ENCODE measurements at regions not wholly inside any gene's neighbourhood (a gene's known extent, or its start where the extent isn't known, plus 50 kb on each side); places are given as distances from the start of the nearest gene placed in this dataset.
A peak's percentile ranks its signal among the peaks of the same experiment; 100 is the strongest.

DNA sequence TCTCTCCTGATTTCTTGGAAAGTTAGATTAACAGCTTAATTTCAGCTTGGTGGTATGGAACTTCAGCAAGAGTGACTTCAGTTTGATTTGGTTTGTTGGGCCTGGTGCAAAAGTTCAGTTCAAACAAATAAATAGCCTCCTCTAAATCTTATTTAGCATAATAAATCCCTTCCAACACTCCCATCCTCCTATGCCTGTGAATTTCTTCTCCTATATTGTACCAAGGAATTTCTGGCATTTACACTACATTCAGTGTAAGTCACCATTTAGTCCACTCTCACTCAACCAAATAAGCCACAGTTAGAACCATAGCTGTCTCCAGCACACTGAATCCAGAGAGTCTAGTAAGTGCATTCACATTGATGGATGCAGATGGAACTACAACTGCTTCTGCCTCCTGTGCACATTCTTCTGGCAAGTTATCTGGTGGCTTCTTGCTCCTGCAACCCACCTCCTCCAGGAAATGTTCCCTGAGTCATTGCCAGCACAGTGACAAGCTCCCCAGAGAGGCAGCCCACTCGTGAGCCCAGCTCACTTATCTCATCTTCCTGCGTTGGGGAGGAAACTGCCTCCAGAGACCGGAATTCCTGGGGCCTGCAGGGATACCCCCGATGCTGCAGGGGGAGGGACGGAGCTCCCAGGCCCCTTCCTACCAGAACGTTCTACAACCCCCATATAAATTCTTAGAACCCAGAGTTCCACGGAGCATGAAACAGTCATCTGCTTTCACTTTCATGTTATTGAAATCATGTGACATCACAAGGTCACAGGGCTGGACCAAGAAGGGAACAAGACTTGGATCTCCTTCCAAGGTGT, 318.3 kb downstream of the PHKB start:
- DNase-seq (ENCODE audit: low read depth in 3 of 3) = peak in 1 of 3 donors; percentile 10

DNA sequence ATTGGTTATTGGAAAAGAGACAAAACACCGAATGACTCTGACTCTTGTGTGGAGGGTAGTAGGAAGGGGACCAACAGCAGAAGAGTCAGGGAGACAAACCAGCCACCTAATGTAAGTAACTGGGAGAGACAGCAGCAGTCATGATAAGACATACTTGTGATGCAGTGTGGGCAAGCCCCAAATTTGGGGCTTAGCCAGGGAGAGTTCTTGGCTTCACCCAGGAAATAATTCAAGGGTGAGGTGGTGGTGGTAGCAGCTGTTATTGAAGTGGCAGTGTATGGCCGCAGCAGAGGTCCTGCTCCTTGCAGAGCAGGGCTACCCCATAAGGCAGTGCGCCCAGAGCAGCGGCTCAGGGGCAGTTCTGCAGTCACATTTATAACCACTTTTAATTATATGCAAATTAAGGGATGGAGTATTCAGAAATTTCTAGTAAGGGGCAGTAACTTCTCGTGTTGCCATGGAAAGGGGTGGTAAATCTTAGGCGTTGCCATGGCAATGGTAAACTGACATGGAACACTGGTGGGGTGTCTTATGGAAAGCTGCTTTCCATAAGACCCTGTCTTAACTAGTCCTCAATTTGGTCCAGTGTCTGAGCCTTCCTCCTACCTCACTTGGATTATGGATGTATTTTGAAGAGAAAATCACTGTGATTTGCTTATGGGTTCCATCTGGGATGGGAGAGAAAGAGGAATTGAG, 317.1 kb downstream of the PHKB start:
- DNase-seq (ENCODE audit: low read depth in 3 of 3) = no peak

DNA sequence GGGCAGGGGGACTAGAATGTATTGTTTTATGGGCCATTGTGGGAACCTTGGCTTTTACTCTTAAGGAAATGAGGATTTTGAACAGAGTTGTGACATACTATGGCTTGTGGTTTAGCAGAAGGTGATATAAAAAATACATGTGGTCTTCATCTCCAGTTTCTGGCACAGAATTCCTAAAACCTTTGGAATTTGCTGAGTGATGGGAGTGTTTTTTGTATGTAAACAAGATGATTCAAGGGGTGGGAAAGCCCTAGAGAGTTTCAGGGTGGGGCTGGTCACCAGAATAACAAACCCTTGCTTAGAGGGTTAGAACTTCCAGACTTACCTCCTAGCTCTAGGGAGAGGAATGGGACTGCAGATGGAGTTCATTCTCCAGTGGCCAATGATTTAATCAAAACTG, 316.1 kb downstream of the PHKB start:
- no peak for DNase-seq (ENCODE audit: low read depth in 3 of 3)

DNA sequence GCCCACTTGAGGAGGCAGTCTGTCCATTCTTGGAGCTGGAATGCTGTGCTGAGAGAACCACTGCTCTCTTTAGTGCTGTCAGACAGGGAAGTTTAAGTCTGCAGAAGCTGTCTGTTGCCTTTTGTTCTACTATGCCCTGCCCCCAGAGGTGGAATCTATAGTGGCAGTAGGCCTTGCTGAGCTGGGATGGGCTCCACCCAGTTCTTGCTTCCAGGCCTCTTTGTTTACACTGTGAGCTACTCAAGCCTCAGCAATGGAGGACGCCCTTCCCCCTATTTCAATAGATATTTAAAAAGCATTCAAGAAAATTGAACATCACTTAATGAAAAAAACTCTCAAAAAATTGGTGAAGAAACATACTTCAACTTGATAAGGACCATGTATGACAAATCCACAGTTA, 313.5 kb downstream of the PHKB start:
- DNase-seq (ENCODE audit: low read depth in 3 of 3) = no peak

DNA sequence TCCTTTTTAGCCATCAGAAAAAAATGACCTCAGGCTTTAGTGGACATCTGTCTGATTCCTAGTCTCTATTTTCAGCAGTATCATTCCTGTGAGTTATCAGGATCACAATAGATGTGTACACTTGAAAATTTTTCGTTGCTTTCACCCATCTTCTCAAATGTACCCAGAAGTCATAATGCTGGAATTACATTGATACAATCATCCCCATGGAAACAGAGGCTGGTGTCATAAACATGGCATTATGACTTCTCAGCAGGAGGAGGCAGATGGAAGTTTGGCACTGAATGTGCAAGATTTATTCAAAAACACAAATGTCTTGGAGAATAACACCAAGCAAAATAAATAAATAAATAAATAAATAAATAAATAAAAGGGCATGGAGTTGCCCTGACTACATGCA, 292.5 kb downstream of the PHKB start:
- no peak for DNase-seq (ENCODE audit: low read depth in 3 of 3)

All from stimulated activated CD4-positive, alpha-beta T cell treated with anti-CD3 and anti-CD28 coated beads, TNF-alpha, amount 100 ng/mL, for 48 hours (primary cell).